ENCODE measurements at regions not wholly inside any gene's neighbourhood (a gene's known extent, or its start where the extent isn't known, plus 50 kb on each side); places are given as distances from the start of the nearest gene placed in this dataset.

GRCh38 chr9:108134486-108135128 lies 645.0 kb upstream of the KLF4 start:
- Histone ChIP-seq H3K36me3 (replicated peaks in 1 of 2; ENCODE audit: control extremely low read depth in 1 of 2, control insufficient read depth in 1 of 2, extremely low read depth in 1 of 2, insufficient read depth in 2 of 2, low read length in 1 of 2) (no peaks in the 10 kb centered on the region), H3K79me2 (ENCODE audit: control insufficient read depth, insufficient read depth, low read length) (no peaks in the 10 kb centered on the region), H4K20me1 (ENCODE audit: control insufficient read depth, insufficient read depth, low read length, poor library complexity, severe bottlenecking) (no peaks in the 10 kb centered on the region), H2AFZ (ENCODE audit: insufficient read depth, low read depth, low read length, poor library complexity, severe bottlenecking) (no peak overlapping the region), H3K4me3 (ENCODE audit: control extremely low read depth in 1 of 5, extremely low read depth in 1 of 5, insufficient read depth in 1 of 5, low read depth in 2 of 5, low read length in 4 of 5) (no peak overlapping the region), H3K9ac (ENCODE audit: low read length) (no peak overlapping the region), H3K4me2 (replicated peaks; ENCODE audit: low read depth, low read length, poor library complexity, severe bottlenecking) (no peak overlapping the region), H3K27me3 (replicated peaks in 1 of 4; ENCODE audit: control extremely low read depth in 1 of 4, control insufficient read depth in 3 of 4, insufficient read depth in 4 of 4, low read length in 3 of 4) (no peaks in the 10 kb centered on the region), H3K9me3 (ENCODE audit: control extremely low read depth in 1 of 3, control insufficient read depth in 2 of 3, insufficient read depth in 1 of 3, low read length in 2 of 3) (no peaks in the 10 kb centered on the region), H3K4me1 (ENCODE audit: control insufficient read depth in 2 of 2, insufficient read depth in 2 of 2, low read length in 2 of 2) (no peaks in the 10 kb centered on the region), H3K27ac (ENCODE audit: low read length in 2 of 2) (no peak overlapping the region)
- no peak for TF ChIP-seq CTCF (IDR thresholded peaks at IDR 0.05)
- TF ChIP-seq EZH2 (IDR thresholded peaks at IDR 0.05; ENCODE audit: borderline replicate concordance, insufficient read depth, low read depth, low read length, poor library complexity, severe bottlenecking), result no peak
- intact Hi-C loops (cut with micrococcal nuclease), result no loop called here
- Mint-ChIP-seq H3K4me3 (no peak overlapping the region), H3K27me3 (peaks cover 8% of the 10 kb centered on the region), H3K4me1 (no peaks in the 10 kb centered on the region), H3K27ac (no peak overlapping the region), H3K9me3 (ENCODE audit: insufficient read depth) (no peaks in the 10 kb centered on the region)
- POLR2A ChIA-PET, result no interaction called here
- CTCF ChIA-PET, result no interaction called here
- no peak for DNase-seq
- no peak for ATAC-seq (ENCODE audit: low read depth)
- WGBS (ENCODE audit: insufficient coverage), result 60% methylated on average over 1 of the region's 4 CpGs

- no peak overlapping the region for H3K9ac ChIP-seq (ENCODE audit: low read length)
- TF ChIP-seq CTCF (IDR thresholded peaks at IDR 0.05), result no peak
- TF ChIP-seq EZH2 (IDR thresholded peaks at IDR 0.05; ENCODE audit: borderline replicate concordance, insufficient read depth, low read depth, low read length, poor library complexity, severe bottlenecking), result no peak
- H4K20me1 ChIP-seq (ENCODE audit: control insufficient read depth, insufficient read depth, low read length, poor library complexity, severe bottlenecking), result no peaks in the 10 kb centered on the region
- H2AFZ ChIP-seq (ENCODE audit: insufficient read depth, low read depth, low read length, poor library complexity, severe bottlenecking), result no peak overlapping the region
- H3K9me3 ChIP-seq (ENCODE audit: control extremely low read depth in 1 of 3, control insufficient read depth in 2 of 3, insufficient read depth in 1 of 3, low read length in 2 of 3), result no peaks in the 10 kb centered on the region
- Mint-ChIP-seq H3K27ac (no peak overlapping the region), H3K9me3 (ENCODE audit: insufficient read depth) (no peaks in the 10 kb centered on the region), H3K27me3 (peaks cover 6% of the 10 kb centered on the region), H3K4me1 (no peaks in the 10 kb centered on the region), H3K4me3 (no peak overlapping the region)
- H3K4me3 ChIP-seq (ENCODE audit: control extremely low read depth in 1 of 5, extremely low read depth in 1 of 5, insufficient read depth in 1 of 5, low read depth in 2 of 5, low read length in 4 of 5), result no peak overlapping the region
- DNase-seq (no peak), ATAC-seq (ENCODE audit: low read depth) (no peak)
- H3K27ac ChIP-seq (ENCODE audit: low read length in 2 of 2), result no peak overlapping the region
- intact Hi-C loops (cut with micrococcal nuclease), result no loop called here
- ChIA-PET POLR2A (no interaction called here), CTCF (no interaction called here)
- H3K4me1 ChIP-seq (ENCODE audit: control insufficient read depth in 2 of 2, insufficient read depth in 2 of 2, low read length in 2 of 2), result no peaks in the 10 kb centered on the region
- H3K79me2 ChIP-seq (ENCODE audit: control insufficient read depth, insufficient read depth, low read length), result no peaks in the 10 kb centered on the region
- no peaks in the 10 kb centered on the region for H3K36me3 ChIP-seq (replicated peaks in 1 of 2; ENCODE audit: control extremely low read depth in 1 of 2, control insufficient read depth in 1 of 2, extremely low read depth in 1 of 2, insufficient read depth in 2 of 2, low read length in 1 of 2)
- no peak overlapping the region for H3K4me2 ChIP-seq (replicated peaks; ENCODE audit: low read depth, low read length, poor library complexity, severe bottlenecking)
- WGBS (ENCODE audit: insufficient coverage), result 100% methylated on average over 1 of the region's 3 CpGs
- no peaks in the 10 kb centered on the region for H3K27me3 ChIP-seq (replicated peaks in 1 of 4; ENCODE audit: control extremely low read depth in 1 of 4, control insufficient read depth in 3 of 4, insufficient read depth in 4 of 4, low read length in 3 of 4)
Measured at GRCh38 chr9:108133680-108134079, 644.1 kb upstream of the KLF4 start.

Data from B cell (primary cell).